ENCODE measurements at regions not wholly inside any gene's neighbourhood (a gene's known extent, or its start where the extent isn't known, plus 50 kb on each side); places are given as distances from the start of the nearest gene placed in this dataset.

- no peak for TF ChIP-seq CTCF (IDR thresholded peaks at IDR 0.05; ENCODE audit: low read depth, low read length)
- ChIA-PET CTCF (no interaction called here), POLR2A (no interaction called here)
- H3K27me3 ChIP-seq (ENCODE audit: control insufficient read depth, insufficient read depth, low read length): no peaks in the 10 kb centered on the region
- H3K9me3 ChIP-seq (ENCODE audit: control insufficient read depth, insufficient read depth, low read length): no peaks in the 10 kb centered on the region
- no peak for DNase-seq (ENCODE audit: low read depth, low spot score)
- H3K27ac ChIP-seq (ENCODE audit: low read depth, low read length): no peak overlapping the region
- no peak overlapping the region for H3K4me3 ChIP-seq (ENCODE audit: low read depth, low read length)
Measured at GRCh38 chr20:7415427-7415826, 524.8 kb downstream of the HAO1 start.

- Histone ChIP-seq H3K4me3 (ENCODE audit: low read depth, low read length) (no peak overlapping the region), H3K9me3 (ENCODE audit: control insufficient read depth, insufficient read depth, low read length) (no peaks in the 10 kb centered on the region), H3K27me3 (ENCODE audit: control insufficient read depth, insufficient read depth, low read length) (no peaks in the 10 kb centered on the region), H3K27ac (ENCODE audit: low read depth, low read length) (no peak overlapping the region)
- ChIA-PET POLR2A (no interaction called here), CTCF (no interaction called here)
- no peak for DNase-seq (ENCODE audit: low read depth, low spot score)
- no peak for TF ChIP-seq CTCF (IDR thresholded peaks at IDR 0.05; ENCODE audit: low read depth, low read length)
Measured at GRCh38 chr20:7416382-7416781, 523.9 kb downstream of the HAO1 start.

GRCh38 chr20:7420345-7420744, 519.9 kb downstream of the HAO1 start:
- Histone ChIP-seq H3K27ac (ENCODE audit: low read depth, low read length) (no peak overlapping the region), H3K27me3 (ENCODE audit: control insufficient read depth, insufficient read depth, low read length) (no peaks in the 10 kb centered on the region), H3K9me3 (ENCODE audit: control insufficient read depth, insufficient read depth, low read length) (no peaks in the 10 kb centered on the region), H3K4me3 (ENCODE audit: low read depth, low read length) (no peak overlapping the region)
- no peak for DNase-seq (ENCODE audit: low read depth, low spot score)
- ChIA-PET POLR2A (no interaction called here), CTCF (no interaction called here)
- no peak for TF ChIP-seq CTCF (IDR thresholded peaks at IDR 0.05; ENCODE audit: low read depth, low read length)

- no peaks in the 10 kb centered on the region for H3K9me3 ChIP-seq (ENCODE audit: control insufficient read depth, insufficient read depth, low read length)
- POLR2A ChIA-PET: no interaction called here
- CTCF ChIA-PET: no interaction called here
- TF ChIP-seq CTCF (IDR thresholded peaks at IDR 0.05; ENCODE audit: low read depth, low read length): no peak
- no peak overlapping the region for H3K4me3 ChIP-seq (ENCODE audit: low read depth, low read length)
- no peaks in the 10 kb centered on the region for H3K27me3 ChIP-seq (ENCODE audit: control insufficient read depth, insufficient read depth, low read length)
- no peak overlapping the region for H3K27ac ChIP-seq (ENCODE audit: low read depth, low read length)
- no peak for DNase-seq (ENCODE audit: low read depth, low spot score)
Measured at GRCh38 chr20:7426890-7427496, 513.3 kb downstream of the HAO1 start.

- Histone ChIP-seq H3K27me3 (ENCODE audit: control insufficient read depth, insufficient read depth, low read length) (no peaks in the 10 kb centered on the region), H3K4me3 (ENCODE audit: low read depth, low read length) (no peak overlapping the region), H3K9me3 (ENCODE audit: control insufficient read depth, insufficient read depth, low read length) (no peaks in the 10 kb centered on the region), H3K27ac (ENCODE audit: low read depth, low read length) (no peak overlapping the region)
- ChIA-PET CTCF (interaction anchor here (1.4 kb wide), 1 partner anchor 52 kb away, joined by 3 read pairs; no protein-coding TSS in a partner anchor), POLR2A (no interaction called here)
- no peak for TF ChIP-seq CTCF (IDR thresholded peaks at IDR 0.05; ENCODE audit: low read depth, low read length)
- DNase-seq (ENCODE audit: low read depth, low spot score): no peak
Measured at GRCh38 chr20:7428946-7429345, 511.3 kb downstream of the HAO1 start.
